ENCODE measurements at regions not wholly inside any gene's neighbourhood (a gene's known extent, or its start where the extent isn't known, plus 50 kb on each side); places are given as distances from the start of the nearest gene placed in this dataset.

DNA sequence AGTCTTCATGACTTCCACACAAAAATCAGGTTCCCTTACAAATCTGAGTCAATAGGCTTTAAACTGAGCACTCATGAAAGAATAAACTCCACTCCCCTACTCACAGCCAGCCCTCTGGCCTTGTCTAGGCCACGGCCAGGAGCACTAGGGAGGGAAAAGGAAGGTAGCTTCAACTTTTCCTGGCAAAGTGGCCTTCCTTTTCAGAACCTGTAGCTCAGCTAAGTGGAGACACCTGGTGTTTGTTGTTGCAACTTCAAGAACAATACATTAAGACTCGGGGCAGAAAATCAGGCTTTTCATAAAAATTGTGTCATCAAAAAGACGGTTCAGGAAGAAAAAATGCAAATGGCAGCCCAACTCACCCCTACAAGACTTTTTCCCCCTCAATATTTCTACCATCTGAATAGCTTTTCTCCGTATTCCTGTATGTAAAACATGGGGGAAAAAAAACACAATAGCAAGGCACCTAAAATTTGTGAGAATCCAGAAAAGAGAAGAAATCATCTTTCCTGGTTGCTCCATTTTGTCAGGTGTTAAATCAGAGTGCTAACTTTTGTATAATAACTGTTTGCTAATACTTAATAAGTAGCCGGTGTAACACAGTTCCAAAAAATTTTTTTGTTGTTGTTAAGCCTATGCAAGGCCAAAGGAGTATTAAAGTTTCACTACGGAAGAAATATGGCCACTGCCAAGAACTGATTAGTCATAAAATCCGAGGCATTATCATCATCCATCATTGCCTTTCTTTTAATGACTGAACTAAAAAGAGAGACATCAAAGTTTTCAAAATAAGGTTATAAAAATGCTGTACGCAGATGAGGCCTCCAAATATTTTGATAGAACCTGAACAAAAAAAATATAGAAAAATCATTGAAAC is 66.2 kb upstream of the ARID5B start:
- Histone ChIP-seq H3K27me3 (no peaks in the 10 kb centered on the region), H3K4me3 (no peak overlapping the region), H3K27ac (no peak overlapping the region), H3K4me1 (ENCODE audit: insufficient read depth) (peaks cover 9% of the 10 kb centered on the region), H3K36me3 (no peaks in the 10 kb centered on the region), H3K9me3 (no peaks in the 10 kb centered on the region)
- DNase-seq: no peak
- intact Hi-C loops (cut with DNase I): no loop called here
- WGBS, 3 donors: 23 to 25% (median 25%) methylated on average over 8 of the region's 8 CpGs
- TF ChIP-seq EP300 (IDR thresholded peaks at IDR 0.05) (no peak), POLR2A (IDR thresholded peaks at IDR 0.05) (no peak)
- TF ChIP-seq, protein P1, sequence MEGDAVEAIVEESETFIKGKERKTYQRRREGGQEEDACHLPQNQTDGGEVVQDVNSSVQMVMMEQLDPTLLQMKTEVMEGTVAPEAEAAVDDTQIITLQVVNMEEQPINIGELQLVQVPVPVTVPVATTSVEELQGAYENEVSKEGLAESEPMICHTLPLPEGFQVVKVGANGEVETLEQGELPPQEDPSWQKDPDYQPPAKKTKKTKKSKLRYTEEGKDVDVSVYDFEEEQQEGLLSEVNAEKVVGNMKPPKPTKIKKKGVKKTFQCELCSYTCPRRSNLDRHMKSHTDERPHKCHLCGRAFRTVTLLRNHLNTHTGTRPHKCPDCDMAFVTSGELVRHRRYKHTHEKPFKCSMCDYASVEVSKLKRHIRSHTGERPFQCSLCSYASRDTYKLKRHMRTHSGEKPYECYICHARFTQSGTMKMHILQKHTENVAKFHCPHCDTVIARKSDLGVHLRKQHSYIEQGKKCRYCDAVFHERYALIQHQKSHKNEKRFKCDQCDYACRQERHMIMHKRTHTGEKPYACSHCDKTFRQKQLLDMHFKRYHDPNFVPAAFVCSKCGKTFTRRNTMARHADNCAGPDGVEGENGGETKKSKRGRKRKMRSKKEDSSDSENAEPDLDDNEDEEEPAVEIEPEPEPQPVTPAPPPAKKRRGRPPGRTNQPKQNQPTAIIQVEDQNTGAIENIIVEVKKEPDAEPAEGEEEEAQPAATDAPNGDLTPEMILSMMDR (IDR thresholded peaks at IDR 0.05): no peak

DNA sequence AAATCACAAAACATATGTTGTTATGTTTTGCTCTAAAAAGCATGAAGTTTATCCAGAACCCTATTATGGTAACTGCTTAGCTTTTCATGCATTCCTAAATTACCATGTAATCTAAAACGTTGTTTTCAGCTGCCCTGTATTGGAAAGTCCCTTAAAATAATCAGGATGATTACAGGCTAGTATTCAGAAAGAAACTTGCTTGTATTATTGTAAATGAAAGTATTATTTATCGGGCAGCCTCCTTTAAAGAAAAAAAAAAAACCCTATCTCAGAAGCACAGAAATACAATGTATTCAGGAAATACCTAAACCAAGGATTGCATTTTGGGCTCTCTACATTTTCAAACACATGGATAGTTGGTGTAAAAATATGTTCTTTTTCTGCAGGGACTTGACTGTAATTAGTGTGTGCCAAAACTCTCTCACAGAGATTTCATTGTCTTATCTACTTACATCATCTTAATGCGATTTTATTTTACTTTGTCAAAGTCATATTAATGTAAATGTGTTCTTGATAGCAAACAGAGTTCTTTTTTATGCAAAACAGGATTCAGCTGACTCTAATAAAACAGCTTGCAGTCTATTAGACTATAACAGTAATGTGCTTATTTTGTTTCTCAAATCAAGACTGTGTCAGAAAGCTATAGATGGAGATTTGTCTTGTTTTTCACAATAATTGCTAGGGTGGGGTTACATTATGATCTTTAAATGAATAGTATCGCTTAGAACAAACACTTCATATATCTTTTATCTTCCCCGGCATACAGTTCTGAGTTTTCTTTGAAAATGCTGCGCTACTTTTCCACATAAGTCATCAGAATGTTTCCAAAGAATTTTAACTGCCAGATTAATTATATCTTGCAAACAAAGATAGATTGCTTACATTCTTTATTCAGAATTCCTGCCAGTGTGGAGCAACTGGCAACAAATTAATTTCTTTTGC is 65.3 kb upstream of the ARID5B start:
- no peaks in the 10 kb centered on the region for H3K36me3 ChIP-seq
- H3K4me1 ChIP-seq (ENCODE audit: insufficient read depth): peaks cover 9% of the 10 kb centered on the region
- intact Hi-C loops (cut with DNase I): no loop called here
- DNase-seq: no peak
- TF ChIP-seq, protein P1 (IDR thresholded peaks at IDR 0.05): no peak
- TF ChIP-seq POLR2A (IDR thresholded peaks at IDR 0.05) (no peak), EP300 (IDR thresholded peaks at IDR 0.05) (no peak)
- H3K27me3 ChIP-seq: no peaks in the 10 kb centered on the region
- no peaks in the 10 kb centered on the region for H3K9me3 ChIP-seq
- H3K27ac ChIP-seq: no peak overlapping the region
- H3K4me3 ChIP-seq: no peak overlapping the region
- 5 to 9% (median 8%) methylated on average over 6 of the region's 6 CpGs for WGBS, 3 donors

DNA sequence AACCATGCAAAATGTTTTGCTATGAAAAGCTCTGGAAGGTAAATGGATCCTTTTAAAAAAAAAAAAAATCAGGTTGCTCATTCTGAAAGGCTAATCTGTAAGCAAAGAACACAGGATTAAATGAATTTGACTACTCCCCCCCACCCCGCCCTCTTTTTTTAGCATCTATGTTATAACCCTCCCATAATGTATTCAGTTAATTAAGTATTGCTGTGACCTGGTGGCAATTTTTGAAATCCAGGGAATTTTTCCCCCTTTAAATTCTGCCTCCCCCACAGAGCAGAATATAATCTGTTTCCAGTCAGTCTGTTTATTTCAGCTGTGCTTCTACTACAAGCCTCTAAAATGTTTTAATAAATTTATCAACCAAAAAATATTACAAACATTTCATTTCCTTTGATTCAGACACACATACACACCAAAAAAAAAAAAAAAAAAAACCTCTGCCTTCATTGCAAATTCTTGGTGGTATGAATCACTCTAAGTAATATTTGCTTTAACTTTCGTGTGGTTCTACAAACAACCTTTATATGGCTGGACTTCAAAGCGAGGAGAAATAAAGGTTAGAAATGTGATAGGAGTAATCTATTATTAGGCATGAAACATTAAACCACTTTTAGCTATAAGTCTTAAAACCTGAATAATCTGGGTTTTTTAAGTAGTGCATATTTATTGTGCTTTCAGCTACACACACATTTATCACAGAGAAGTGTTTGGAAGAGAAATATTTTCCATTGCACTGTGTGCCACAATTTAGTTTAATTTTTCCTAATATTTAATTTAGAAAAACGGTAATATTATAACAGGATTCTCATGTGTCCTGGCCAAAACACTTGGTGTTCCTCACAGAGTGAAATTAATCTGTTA is 64.4 kb upstream of the ARID5B start:
- Histone ChIP-seq H3K36me3 (no peaks in the 10 kb centered on the region), H3K9me3 (no peaks in the 10 kb centered on the region), H3K27me3 (no peaks in the 10 kb centered on the region), H3K4me1 (ENCODE audit: insufficient read depth) (peaks cover 9% of the 10 kb centered on the region), H3K27ac (peak overlapping the region in 1 of 2 donors; percentile 31), H3K4me3 (no peak overlapping the region)
- intact Hi-C loops (cut with DNase I): no loop called here
- TF ChIP-seq EP300 (IDR thresholded peaks at IDR 0.05) (no peak), POLR2A (IDR thresholded peaks at IDR 0.05) (no peak)
- TF ChIP-seq, protein P1 (IDR thresholded peaks at IDR 0.05): no peak
- 3 to 4% (median 3%) methylated on average over 4 of the region's 4 CpGs for WGBS, 3 donors
- no peak for DNase-seq

DNA sequence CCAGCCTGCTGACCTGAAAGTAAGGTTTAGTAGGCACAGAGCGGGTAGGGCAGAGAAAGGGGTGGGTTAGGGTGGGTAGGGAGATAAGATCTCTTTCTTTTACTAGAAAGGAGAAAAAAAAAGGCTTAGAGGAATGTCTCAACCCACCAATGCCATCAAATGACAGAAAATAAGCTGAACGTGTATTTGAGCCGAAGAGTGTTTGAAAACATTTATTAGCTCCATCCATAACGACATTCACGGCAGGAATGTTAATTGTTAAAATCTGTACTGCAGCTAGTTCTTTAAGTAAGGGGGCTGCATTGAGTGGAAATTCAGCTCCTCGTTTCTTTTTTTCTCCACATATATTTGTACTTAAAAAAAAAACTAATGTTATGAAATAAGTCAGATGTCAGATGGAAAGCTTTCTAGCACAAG is 63.7 kb upstream of the ARID5B start:
- WGBS, 3 donors: 6 to 7% (median 6%) methylated on average over 6 of the region's 6 CpGs
- Histone ChIP-seq H3K4me3 (no peak overlapping the region), H3K4me1 (ENCODE audit: insufficient read depth) (peaks cover 9% of the 10 kb centered on the region), H3K27me3 (no peaks in the 10 kb centered on the region), H3K27ac (peak overlapping the region in 1 of 2 donors; percentile 31), H3K36me3 (no peaks in the 10 kb centered on the region), H3K9me3 (no peaks in the 10 kb centered on the region)
- no peak for DNase-seq
- intact Hi-C loops (cut with DNase I): no loop called here
- no peak for TF ChIP-seq POLR2A (IDR thresholded peaks at IDR 0.05)
- TF ChIP-seq EP300 (IDR thresholded peaks at IDR 0.05): no peak
- TF ChIP-seq, protein P1 (IDR thresholded peaks at IDR 0.05): no peak
